22Rv1 (cell line): ENCODE measurements at regions not wholly inside any gene's neighbourhood (a gene's known extent, or its start where the extent isn't known, plus 50 kb on each side); places are given as distances from the start of the nearest gene placed in this dataset.

ENCODE experiments used
- ZFX ChIP-seq: fragments of 450-650 bp; IDR thresholded peaks from 2 replicates; pipeline ENCODE4 v1.6.1; 2017; ENCODE audit warnings: antibody characterized with exemption, borderline replicate concordance
- TF ChIP-seq, protein P1 (sequence below): fragments of 450-650 bp; IDR thresholded peaks from 2 replicates; pipeline ENCODE4 v1.5.1; 2017; ENCODE audit warnings: mild to moderate bottlenecking

DNA sequence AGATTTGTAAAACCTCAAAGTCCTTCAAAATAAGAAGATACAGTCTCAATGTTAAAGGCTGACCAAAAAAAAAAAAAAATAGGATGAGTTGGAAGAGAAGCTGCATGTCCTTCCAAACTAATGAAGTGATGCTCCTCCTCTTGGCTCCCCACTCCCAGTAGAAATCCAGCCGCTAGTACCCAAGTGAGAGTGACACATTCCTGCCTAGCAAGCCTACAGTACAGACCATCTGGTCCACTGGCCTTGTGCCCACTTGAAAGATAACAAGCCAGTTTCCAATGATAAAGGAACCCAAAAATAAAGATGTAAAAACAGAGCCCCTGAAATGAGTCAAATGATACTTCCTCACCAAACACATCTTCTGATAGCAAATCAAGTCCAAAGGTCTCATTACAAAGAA lies 258.7 kb upstream of the NSMCE3 start:
- TF ChIP-seq, protein P1, sequence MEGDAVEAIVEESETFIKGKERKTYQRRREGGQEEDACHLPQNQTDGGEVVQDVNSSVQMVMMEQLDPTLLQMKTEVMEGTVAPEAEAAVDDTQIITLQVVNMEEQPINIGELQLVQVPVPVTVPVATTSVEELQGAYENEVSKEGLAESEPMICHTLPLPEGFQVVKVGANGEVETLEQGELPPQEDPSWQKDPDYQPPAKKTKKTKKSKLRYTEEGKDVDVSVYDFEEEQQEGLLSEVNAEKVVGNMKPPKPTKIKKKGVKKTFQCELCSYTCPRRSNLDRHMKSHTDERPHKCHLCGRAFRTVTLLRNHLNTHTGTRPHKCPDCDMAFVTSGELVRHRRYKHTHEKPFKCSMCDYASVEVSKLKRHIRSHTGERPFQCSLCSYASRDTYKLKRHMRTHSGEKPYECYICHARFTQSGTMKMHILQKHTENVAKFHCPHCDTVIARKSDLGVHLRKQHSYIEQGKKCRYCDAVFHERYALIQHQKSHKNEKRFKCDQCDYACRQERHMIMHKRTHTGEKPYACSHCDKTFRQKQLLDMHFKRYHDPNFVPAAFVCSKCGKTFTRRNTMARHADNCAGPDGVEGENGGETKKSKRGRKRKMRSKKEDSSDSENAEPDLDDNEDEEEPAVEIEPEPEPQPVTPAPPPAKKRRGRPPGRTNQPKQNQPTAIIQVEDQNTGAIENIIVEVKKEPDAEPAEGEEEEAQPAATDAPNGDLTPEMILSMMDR: no peak
- no peak for TF ChIP-seq ZFX
